HG03175 (cell line): ENCODE measurements at regions not wholly inside any gene's neighbourhood (a gene's known extent, or its start where the extent isn't known, plus 50 kb on each side); places are given as distances from the start of the nearest gene placed in this dataset.
"Not testable (repeated sequence)": the region's sequence is repeated elsewhere in the genome, so short reads cannot be mapped to it uniquely, and the experiment has no call there.

ENCODE experiments used
- ATAC-seq: cut with Tn5 transposase; IDR thresholded peaks from one replicate; pipeline ENCODE4 v1.9.1; 2021; ENCODE audit warnings: mild to moderate bottlenecking, moderate library complexity; ENCODE audit not compliant: unreplicated experiment

GRCh38 chr5:91500758-91501157 is 117.6 kb upstream of the ARRDC3 start:
- ATAC-seq = no peak

GRCh38 chr5:91499943-91500531 is 116.9 kb upstream of the ARRDC3 start:
- peak; percentile 75 for ATAC-seq

- ATAC-seq = no peak
Measured at GRCh38 chr5:91495699-91496098, 112.6 kb upstream of the ARRDC3 start.

GRCh38 chr5:91494447-91494996 is 111.4 kb upstream of the ARRDC3 start:
- ATAC-seq = no peak

- ATAC-seq = no peak
Measured at GRCh38 chr5:91493086-91493485, 110.0 kb upstream of the ARRDC3 start.

GRCh38 chr5:91491229-91491628 is 108.1 kb upstream of the ARRDC3 start:
- ATAC-seq = no peak

- ATAC-seq = no peak
Measured at GRCh38 chr5:91490316-91490715, 107.2 kb upstream of the ARRDC3 start.

- no peak for ATAC-seq
Measured at GRCh38 chr5:91487420-91487819, 104.3 kb upstream of the ARRDC3 start.

GRCh38 chr5:91486638-91487037 is 103.5 kb upstream of the ARRDC3 start:
- no peak for ATAC-seq

- ATAC-seq = no peak
Measured at GRCh38 chr5:91484662-91485061, 101.5 kb upstream of the ARRDC3 start.

- ATAC-seq = not testable (repeated sequence)
Measured at GRCh38 chr5:91479376-91479775, 96.3 kb upstream of the ARRDC3 start.

GRCh38 chr5:91478096-91478495 is 95.0 kb upstream of the ARRDC3 start:
- ATAC-seq = no peak

- no peak for ATAC-seq
Measured at GRCh38 chr5:91477408-91477807, 94.3 kb upstream of the ARRDC3 start.

GRCh38 chr5:91474201-91474600 is 91.1 kb upstream of the ARRDC3 start:
- no peak for ATAC-seq

GRCh38 chr5:91472631-91473030 is 89.5 kb upstream of the ARRDC3 start:
- ATAC-seq = no peak

GRCh38 chr5:91469517-91470165 is 86.5 kb upstream of the ARRDC3 start:
- no peak for ATAC-seq

GRCh38 chr5:91468651-91469422 is 85.7 kb upstream of the ARRDC3 start:
- no peak for ATAC-seq

- no peak for ATAC-seq
Measured at GRCh38 chr5:91464886-91465646, 81.9 kb upstream of the ARRDC3 start.

GRCh38 chr5:91457681-91458058 is 74.6 kb upstream of the ARRDC3 start:
- no peak for ATAC-seq

- no peak for ATAC-seq
Measured at GRCh38 chr5:91456928-91457680, 74.0 kb upstream of the ARRDC3 start.
